ENCODE measurements at regions not wholly inside any gene's neighbourhood (a gene's known extent, or its start where the extent isn't known, plus 50 kb on each side); places are given as distances from the start of the nearest gene placed in this dataset.
"Not testable (repeated sequence)": the region's sequence is repeated elsewhere in the genome, so short reads cannot be mapped to it uniquely, and the experiment has no call there.

- no peak for DNase-seq
Observed at GRCh38 chr7:125119559-125120115, 190.0 kb upstream of the POT1 start.

GRCh38 chr7:125118444-125118843 lies 188.8 kb upstream of the POT1 start:
- no peak for DNase-seq

GRCh38 chr7:125112850-125113249 lies 183.2 kb upstream of the POT1 start:
- no peak for DNase-seq

GRCh38 chr7:125099519-125099918 lies 169.9 kb upstream of the POT1 start:
- DNase-seq: no peak

- no peak for DNase-seq
Observed at GRCh38 chr7:125098377-125098970, 168.8 kb upstream of the POT1 start.

GRCh38 chr7:125090596-125090995 lies 161.0 kb upstream of the POT1 start:
- no peak for DNase-seq

- no peak for DNase-seq
Observed at GRCh38 chr7:125089171-125089570, 159.5 kb upstream of the POT1 start.

GRCh38 chr7:125088555-125088954 lies 158.9 kb upstream of the POT1 start:
- no peak for DNase-seq

GRCh38 chr7:125085084-125085483 lies 155.5 kb upstream of the POT1 start:
- no peak for DNase-seq

- DNase-seq: no peak
Observed at GRCh38 chr7:125084196-125084595, 154.6 kb upstream of the POT1 start.

- peak; percentile 18 for DNase-seq
Observed at GRCh38 chr7:125074141-125074540, 144.5 kb upstream of the POT1 start.

- DNase-seq: no peak
Observed at GRCh38 chr7:125065546-125065945, 135.9 kb upstream of the POT1 start.

GRCh38 chr7:125065001-125065400 lies 135.4 kb upstream of the POT1 start:
- DNase-seq: no peak

GRCh38 chr7:125061776-125062397 lies 132.3 kb upstream of the POT1 start:
- DNase-seq: no peak

GRCh38 chr7:125061083-125061745 lies 131.6 kb upstream of the POT1 start:
- DNase-seq: not testable (repeated sequence)

- DNase-seq: peak; percentile 13
Observed at GRCh38 chr7:125059861-125060456, 130.3 kb upstream of the POT1 start.

- DNase-seq: no peak
Observed at GRCh38 chr7:125057963-125058362, 128.3 kb upstream of the POT1 start.

- DNase-seq: no peak
Observed at GRCh38 chr7:125055376-125055775, 125.8 kb upstream of the POT1 start.

- no peak for DNase-seq
Observed at GRCh38 chr7:125046767-125047166, 117.1 kb upstream of the POT1 start.

- peak; percentile 20 for DNase-seq
Observed at GRCh38 chr7:125033506-125033905, 103.9 kb upstream of the POT1 start.

GRCh38 chr7:125032943-125033342 lies 103.3 kb upstream of the POT1 start:
- peak; percentile 10 for DNase-seq

- no peak for DNase-seq
Observed at GRCh38 chr7:125030756-125031387, 101.2 kb upstream of the POT1 start.

- no peak for DNase-seq
Observed at GRCh38 chr7:125025620-125026019, 96.0 kb upstream of the POT1 start.
